Neural cell (in vitro differentiated cells): ENCODE measurements at regions not wholly inside any gene's neighbourhood (a gene's known extent, or its start where the extent isn't known, plus 50 kb on each side); places are given as distances from the start of the nearest gene placed in this dataset.

Experiments
- H2AFZ ChIP-seq: fragments of 200-600, 300-800 bp; sonication (generic), shearing (Covaris generic); 2 replicates; pipeline ENCODE4 v1.6.0; 2014; ENCODE audit warnings: low read depth, mild to moderate bottlenecking, antibody characterized with exemption, low read length, moderate library complexity
- H3F3A ChIP-seq: fragments of 200-600 bp; shearing (Covaris generic); 2 replicates; pipeline ENCODE4 v1.6.1; 2016; ENCODE audit warnings: mild to moderate bottlenecking, moderate library complexity, mixed read lengths, antibody characterized with exemption, low read length; ENCODE audit not compliant: insufficient read depth, poor library complexity, severe bottlenecking
- H3K27ac ChIP-seq: fragments of 200-600, 300-800 bp; sonication (generic), shearing (Covaris generic); 2 replicates; pipeline ENCODE4 v1.5.1; 2014; ENCODE audit warnings: mild to moderate bottlenecking, low read length, moderate library complexity
- H3K27me3 ChIP-seq: fragments of 300-800, 200-600 bp; sonication (generic), shearing (Covaris generic); 2 replicates; pipeline ENCODE4 v1.6.0; 2014; ENCODE audit warnings: mild to moderate bottlenecking, low read depth, low read length, moderate library complexity; ENCODE audit not compliant: insufficient read depth
- H3K36me3 ChIP-seq: fragments of 300-800, 200-600 bp; sonication (generic), shearing (Covaris generic); 2 replicates; pipeline ENCODE4 v1.5.1; 2014; ENCODE audit warnings: mild to moderate bottlenecking, antibody characterized with exemption, low read length, moderate library complexity; ENCODE audit not compliant: insufficient read depth
- H3K4me2 ChIP-seq: fragments of 300-800, 200-600 bp; sonication (generic), shearing (Covaris generic); 2 replicates; pipeline ENCODE4 v1.6.0; 2014; ENCODE audit warnings: mild to moderate bottlenecking, low read length
- H3K4me3 ChIP-seq: fragments of 300-800, 200-600 bp; sonication (generic), shearing (Covaris generic); 2 replicates; pipeline ENCODE4 v1.5.1; 2014; ENCODE audit warnings: mild to moderate bottlenecking, low read length, moderate library complexity
- H3K79me2 ChIP-seq: fragments of 200-600 bp; shearing (Covaris generic); replicated peaks from 2 replicates; pipeline ENCODE4 v1.6.0; 2014; ENCODE audit warnings: mild to moderate bottlenecking, low read length, moderate library complexity; ENCODE audit not compliant: insufficient read depth
- H3K9ac ChIP-seq: fragments of 300-800, 200-600 bp; sonication (generic), shearing (Covaris generic); 2 replicates; pipeline ENCODE4 v1.6.1; 2016; ENCODE audit warnings: mild to moderate bottlenecking, low read length, mixed read lengths
- H3K9me2 ChIP-seq: fragments of 200-600 bp; shearing (Covaris generic); 2 replicates; pipeline ENCODE4 v1.6.1; 2016; ENCODE audit warnings: mild to moderate bottlenecking, low read length, mixed read lengths; ENCODE audit not compliant: insufficient read depth
- H3K9me3 ChIP-seq: fragments of 200-600, 300-800 bp; sonication (generic), shearing (Covaris generic); 2 replicates; pipeline ENCODE4 v1.6.1; 2016; ENCODE audit warnings: mild to moderate bottlenecking, mixed run types, low read length, moderate library complexity, mixed read lengths
- H4K20me1 ChIP-seq: fragments of 200-600 bp; shearing (Covaris generic); 2 replicates; pipeline ENCODE4 v1.6.1; 2016; ENCODE audit warnings: mild to moderate bottlenecking, mixed run types; ENCODE audit not compliant: insufficient read depth
- CTCF ChIP-seq: fragments of 450-650 bp; IDR thresholded peaks from 2 replicates; pipeline ENCODE4 v1.5.1; 2014; ENCODE audit warnings: antibody characterized with exemption, mild to moderate bottlenecking, moderate library complexity; ENCODE audit not compliant: poor library complexity, severe bottlenecking
- EP300 ChIP-seq: fragments of 450-650 bp; conservative IDR thresholded peaks from 2 replicates; pipeline ENCODE4 v1.6.1; 2014; ENCODE audit warnings: antibody characterized with exemption, mild to moderate bottlenecking, moderate library complexity; ENCODE audit not compliant: poor library complexity, severe bottlenecking
- EZH2 ChIP-seq: fragments of 200-600, 300-800 bp; shearing (Covaris generic), sonication (generic); IDR thresholded peaks from 2 replicates; pipeline ENCODE4 v1.6.1; 2014; ENCODE audit warnings: antibody characterized with exemption, low read length, borderline replicate concordance, mild to moderate bottlenecking; ENCODE audit not compliant: insufficient read depth, poor library complexity, severe bottlenecking
- MXI1 ChIP-seq: fragments of 450-650 bp; conservative IDR thresholded peaks from 2 replicates; pipeline ENCODE4 v1.6.1; 2014; ENCODE audit warnings: antibody characterized with exemption, mild to moderate bottlenecking; ENCODE audit not compliant: poor library complexity, severe bottlenecking
- POLR2AphosphoS5 ChIP-seq: IDR thresholded peaks from 2 replicates; pipeline ENCODE4 v1.6.1; 2012
- RAD21 ChIP-seq: fragments of 450-650 bp; conservative IDR thresholded peaks from 2 replicates; pipeline ENCODE4 v1.6.1; 2014; ENCODE audit warnings: antibody characterized with exemption, mild to moderate bottlenecking, moderate library complexity
- REST ChIP-seq: IDR thresholded peaks from 2 replicates; pipeline ENCODE4 v1.6.1; 2012; ENCODE audit warnings: borderline replicate concordance
- SMC3 ChIP-seq: fragments of 450-650 bp; conservative IDR thresholded peaks from 2 replicates; pipeline ENCODE4 v1.6.1; 2014; ENCODE audit warnings: antibody characterized with exemption, mild to moderate bottlenecking, moderate library complexity; ENCODE audit not compliant: poor library complexity
- TAF1 ChIP-seq: IDR thresholded peaks from 2 replicates; pipeline ENCODE4 v1.6.1; 2012; ENCODE audit warnings: low read depth

- H3K27me3 ChIP-seq: no peaks in the 10 kb centered on the region
- no peak overlapping the region for H3K4me2 ChIP-seq
- no peak overlapping the region for H2AFZ ChIP-seq
- no peaks in the 10 kb centered on the region for H4K20me1 ChIP-seq
- H3F3A ChIP-seq: no peaks in the 10 kb centered on the region
- no peaks in the 10 kb centered on the region for H3K9me2 ChIP-seq
- H3K4me3 ChIP-seq: no peak overlapping the region
- no peak overlapping the region for H3K27ac ChIP-seq
- no peaks in the 10 kb centered on the region for H3K9me3 ChIP-seq
- no peak for TF ChIP-seq POLR2AphosphoS5
- no peak for TF ChIP-seq EZH2
- TF ChIP-seq MXI1: no peak
- no peak for TF ChIP-seq TAF1
- no peak for TF ChIP-seq CTCF
- no peak for TF ChIP-seq EP300
- TF ChIP-seq SMC3: no peak
- TF ChIP-seq REST: no peak
- TF ChIP-seq RAD21: no peak
- no peaks in the 10 kb centered on the region for H3K36me3 ChIP-seq
- H3K79me2 ChIP-seq: no peaks in the 10 kb centered on the region
- no peak overlapping the region for H3K9ac ChIP-seq
Measured at GRCh38 chr7:18293759-18294158, 201.8 kb upstream of the HDAC9 start.

- H3K4me3 ChIP-seq: no peak overlapping the region
- H3F3A ChIP-seq: no peaks in the 10 kb centered on the region
- H3K9me3 ChIP-seq: no peaks in the 10 kb centered on the region
- no peak overlapping the region for H3K27ac ChIP-seq
- H3K79me2 ChIP-seq: no peaks in the 10 kb centered on the region
- no peak overlapping the region for H2AFZ ChIP-seq
- H3K36me3 ChIP-seq: no peaks in the 10 kb centered on the region
- no peaks in the 10 kb centered on the region for H3K27me3 ChIP-seq
- no peaks in the 10 kb centered on the region for H4K20me1 ChIP-seq
- TF ChIP-seq RAD21 (no peak), TAF1 (no peak), CTCF (no peak), EP300 (no peak), MXI1 (no peak), EZH2 (no peak), SMC3 (no peak), POLR2AphosphoS5 (no peak), REST (no peak)
- H3K9ac ChIP-seq: no peak overlapping the region
- H3K9me2 ChIP-seq: no peaks in the 10 kb centered on the region
- H3K4me2 ChIP-seq: no peak overlapping the region
Measured at GRCh38 chr7:18294411-18294810, 201.1 kb upstream of the HDAC9 start.
